Neural cell (in vitro differentiated cells): ENCODE measurements at regions not wholly inside any gene's neighbourhood (a gene's known extent, or its start where the extent isn't known, plus 50 kb on each side); places are given as distances from the start of the nearest gene placed in this dataset.

Source experiments
- EP300 ChIP-seq: fragments of 450-650 bp; conservative IDR thresholded peaks from 2 replicates; pipeline ENCODE4 v1.6.1; 2014; ENCODE audit warnings: antibody characterized with exemption, mild to moderate bottlenecking, moderate library complexity; ENCODE audit not compliant: poor library complexity, severe bottlenecking
- EZH2 ChIP-seq: fragments of 200-600, 300-800 bp; shearing (Covaris generic), sonication (generic); IDR thresholded peaks from 2 replicates; pipeline ENCODE4 v1.6.1; 2014; ENCODE audit warnings: antibody characterized with exemption, low read length, borderline replicate concordance, mild to moderate bottlenecking; ENCODE audit not compliant: insufficient read depth, poor library complexity, severe bottlenecking
- MXI1 ChIP-seq: fragments of 450-650 bp; conservative IDR thresholded peaks from 2 replicates; pipeline ENCODE4 v1.6.1; 2014; ENCODE audit warnings: antibody characterized with exemption, mild to moderate bottlenecking; ENCODE audit not compliant: poor library complexity, severe bottlenecking
- POLR2AphosphoS5 ChIP-seq: IDR thresholded peaks from 2 replicates; pipeline ENCODE4 v1.6.1; 2012
- RAD21 ChIP-seq: fragments of 450-650 bp; conservative IDR thresholded peaks from 2 replicates; pipeline ENCODE4 v1.6.1; 2014; ENCODE audit warnings: antibody characterized with exemption, mild to moderate bottlenecking, moderate library complexity
- TAF1 ChIP-seq: IDR thresholded peaks from 2 replicates; pipeline ENCODE4 v1.6.1; 2012; ENCODE audit warnings: low read depth
- TF ChIP-seq, protein P1 (sequence below): IDR thresholded peaks from 2 replicates; pipeline ENCODE4 v1.6.1; 2012; ENCODE audit warnings: borderline replicate concordance
- TF ChIP-seq, protein P2 (sequence below): fragments of 450-650 bp; IDR thresholded peaks from 2 replicates; pipeline ENCODE4 v1.5.1; 2014; ENCODE audit warnings: antibody characterized with exemption, mild to moderate bottlenecking, moderate library complexity; ENCODE audit not compliant: poor library complexity, severe bottlenecking

DNA sequence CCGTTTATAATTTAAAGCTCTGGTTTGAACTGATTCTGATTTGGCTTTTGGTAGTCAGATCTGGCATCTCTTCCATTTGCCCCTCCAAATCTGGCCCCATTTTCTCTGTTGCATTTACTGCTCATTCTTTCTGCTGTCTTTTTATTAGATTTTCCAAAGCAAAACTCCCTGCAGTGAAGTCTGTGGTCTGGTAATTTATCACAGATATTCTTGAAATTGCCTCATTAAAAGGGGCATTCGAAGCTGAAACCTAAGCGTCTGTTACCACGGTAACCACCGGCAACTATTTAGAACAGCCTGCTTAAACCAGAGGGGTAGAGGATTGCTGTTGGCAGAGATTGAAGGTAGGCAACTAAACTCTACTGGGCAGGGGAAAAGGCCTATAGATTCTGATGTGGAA is 111.5 kb upstream of the UPP2 start:
- TF ChIP-seq, protein P1, sequence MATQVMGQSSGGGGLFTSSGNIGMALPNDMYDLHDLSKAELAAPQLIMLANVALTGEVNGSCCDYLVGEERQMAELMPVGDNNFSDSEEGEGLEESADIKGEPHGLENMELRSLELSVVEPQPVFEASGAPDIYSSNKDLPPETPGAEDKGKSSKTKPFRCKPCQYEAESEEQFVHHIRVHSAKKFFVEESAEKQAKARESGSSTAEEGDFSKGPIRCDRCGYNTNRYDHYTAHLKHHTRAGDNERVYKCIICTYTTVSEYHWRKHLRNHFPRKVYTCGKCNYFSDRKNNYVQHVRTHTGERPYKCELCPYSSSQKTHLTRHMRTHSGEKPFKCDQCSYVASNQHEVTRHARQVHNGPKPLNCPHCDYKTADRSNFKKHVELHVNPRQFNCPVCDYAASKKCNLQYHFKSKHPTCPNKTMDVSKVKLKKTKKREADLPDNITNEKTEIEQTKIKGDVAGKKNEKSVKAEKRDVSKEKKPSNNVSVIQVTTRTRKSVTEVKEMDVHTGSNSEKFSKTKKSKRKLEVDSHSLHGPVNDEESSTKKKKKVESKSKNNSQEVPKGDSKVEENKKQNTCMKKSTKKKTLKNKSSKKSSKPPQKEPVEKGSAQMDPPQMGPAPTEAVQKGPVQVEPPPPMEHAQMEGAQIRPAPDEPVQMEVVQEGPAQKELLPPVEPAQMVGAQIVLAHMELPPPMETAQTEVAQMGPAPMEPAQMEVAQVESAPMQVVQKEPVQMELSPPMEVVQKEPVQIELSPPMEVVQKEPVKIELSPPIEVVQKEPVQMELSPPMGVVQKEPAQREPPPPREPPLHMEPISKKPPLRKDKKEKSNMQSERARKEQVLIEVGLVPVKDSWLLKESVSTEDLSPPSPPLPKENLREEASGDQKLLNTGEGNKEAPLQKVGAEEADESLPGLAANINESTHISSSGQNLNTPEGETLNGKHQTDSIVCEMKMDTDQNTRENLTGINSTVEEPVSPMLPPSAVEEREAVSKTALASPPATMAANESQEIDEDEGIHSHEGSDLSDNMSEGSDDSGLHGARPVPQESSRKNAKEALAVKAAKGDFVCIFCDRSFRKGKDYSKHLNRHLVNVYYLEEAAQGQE = peak; percentile 38
- no peak for TF ChIP-seq EZH2
- TF ChIP-seq, protein P2, sequence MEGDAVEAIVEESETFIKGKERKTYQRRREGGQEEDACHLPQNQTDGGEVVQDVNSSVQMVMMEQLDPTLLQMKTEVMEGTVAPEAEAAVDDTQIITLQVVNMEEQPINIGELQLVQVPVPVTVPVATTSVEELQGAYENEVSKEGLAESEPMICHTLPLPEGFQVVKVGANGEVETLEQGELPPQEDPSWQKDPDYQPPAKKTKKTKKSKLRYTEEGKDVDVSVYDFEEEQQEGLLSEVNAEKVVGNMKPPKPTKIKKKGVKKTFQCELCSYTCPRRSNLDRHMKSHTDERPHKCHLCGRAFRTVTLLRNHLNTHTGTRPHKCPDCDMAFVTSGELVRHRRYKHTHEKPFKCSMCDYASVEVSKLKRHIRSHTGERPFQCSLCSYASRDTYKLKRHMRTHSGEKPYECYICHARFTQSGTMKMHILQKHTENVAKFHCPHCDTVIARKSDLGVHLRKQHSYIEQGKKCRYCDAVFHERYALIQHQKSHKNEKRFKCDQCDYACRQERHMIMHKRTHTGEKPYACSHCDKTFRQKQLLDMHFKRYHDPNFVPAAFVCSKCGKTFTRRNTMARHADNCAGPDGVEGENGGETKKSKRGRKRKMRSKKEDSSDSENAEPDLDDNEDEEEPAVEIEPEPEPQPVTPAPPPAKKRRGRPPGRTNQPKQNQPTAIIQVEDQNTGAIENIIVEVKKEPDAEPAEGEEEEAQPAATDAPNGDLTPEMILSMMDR = no peak
- TF ChIP-seq TAF1 = no peak
- TF ChIP-seq POLR2AphosphoS5 = peak; percentile 38
- TF ChIP-seq RAD21 = no peak
- TF ChIP-seq EP300 = no peak
- peak; percentile 18 for TF ChIP-seq MXI1
